Fibroblast of lung (primary cell): ENCODE measurements at regions not wholly inside any gene's neighbourhood (a gene's known extent, or its start where the extent isn't known, plus 50 kb on each side); places are given as distances from the start of the nearest gene placed in this dataset.
A peak's percentile ranks its signal among the peaks of the same experiment; 100 is the strongest.

Experiments
- DNase-seq, 2 donors: peaks; one replicate each; pipeline versions ENCODE4 v3.0.0 to v3.0.0-alpha.2; 2010; ENCODE audit warnings: low read depth in 2 of 2
- H2AFZ ChIP-seq: 2 replicates; pipeline ENCODE4 v1.5.1; 2012; ENCODE audit warnings: low read length, control low read depth, inconsistent platforms
- H3K27ac ChIP-seq: 2 replicates; pipeline ENCODE4 v1.5.1; 2011; ENCODE audit warnings: low read length, control low read depth; ENCODE audit not compliant: insufficient read depth
- H3K27me3 ChIP-seq: 2 replicates; pipeline ENCODE4 v1.5.1; 2011; ENCODE audit warnings: mild to moderate bottlenecking, low read length; ENCODE audit not compliant: control insufficient read depth, insufficient read depth
- H3K36me3 ChIP-seq: 2 replicates; pipeline ENCODE4 v1.5.1; 2011; ENCODE audit warnings: low read length; ENCODE audit not compliant: control insufficient read depth, insufficient read depth
- H3K4me1 ChIP-seq: 2 replicates; pipeline ENCODE4 v1.5.1; 2011; ENCODE audit warnings: low read length; ENCODE audit not compliant: control insufficient read depth, insufficient read depth; ENCODE audit errors: extremely low read depth
- H3K4me2 ChIP-seq: 2 replicates; pipeline ENCODE4 v1.5.1; 2011; ENCODE audit warnings: low read length, control low read depth; ENCODE audit not compliant: insufficient read depth; ENCODE audit errors: extremely low read depth
- H3K4me3 ChIP-seq, 4 experiments: fragments of 200-600 bp in 1 of 4; sonication (generic) in 1 of 4; replicated peaks in 1 of 4; 2 replicates each; pipeline ENCODE4 v1.5.1; 2011 to 2016; ENCODE audit warnings: low read length in 4 of 4, low read depth in 3 of 4, mild to moderate bottlenecking in 3 of 4, control low read depth in 2 of 4, inconsistent platforms in 1 of 4, mixed read lengths in 1 of 4; ENCODE audit not compliant: insufficient read depth in 1 of 4; ENCODE audit errors: control extremely low read depth in 1 of 4
- H3K79me2 ChIP-seq: 2 replicates; pipeline ENCODE4 v1.5.1; 2012; ENCODE audit warnings: mild to moderate bottlenecking, low read length, inconsistent platforms; ENCODE audit not compliant: control insufficient read depth, insufficient read depth
- H3K9ac ChIP-seq: 2 replicates; pipeline ENCODE4 v1.5.1; 2011; ENCODE audit warnings: mild to moderate bottlenecking, low read length, control low read depth; ENCODE audit not compliant: insufficient read depth
- H3K9me3 ChIP-seq: 2 replicates; pipeline ENCODE4 v1.5.1; 2012; ENCODE audit warnings: low read depth, low read length; ENCODE audit not compliant: control insufficient read depth, insufficient read depth
- H4K20me1 ChIP-seq: 2 replicates; pipeline ENCODE4 v1.5.1; 2011; ENCODE audit warnings: low read length; ENCODE audit not compliant: control insufficient read depth, insufficient read depth; ENCODE audit errors: extremely low read depth
- EZH2 ChIP-seq: IDR thresholded peaks from 2 replicates; pipeline ENCODE4 v1.5.1; 2012; ENCODE audit warnings: low read length, control low read depth, mild to moderate bottlenecking; ENCODE audit errors: missing control alignments
- TF ChIP-seq, protein P1 (sequence below), 2 donors: IDR thresholded peaks in 1 of 2; conservative IDR thresholded peaks in 1 of 2; 1 replicate in 1 of 2; 2 replicates in 1 of 2; pipeline ENCODE4 v1.5.1; 2011 to 2012; ENCODE audit warnings: low read length in 2 of 2, control low read depth in 1 of 2, inconsistent platforms in 1 of 2, low read depth in 1 of 2, mild to moderate bottlenecking in 1 of 2

DNA sequence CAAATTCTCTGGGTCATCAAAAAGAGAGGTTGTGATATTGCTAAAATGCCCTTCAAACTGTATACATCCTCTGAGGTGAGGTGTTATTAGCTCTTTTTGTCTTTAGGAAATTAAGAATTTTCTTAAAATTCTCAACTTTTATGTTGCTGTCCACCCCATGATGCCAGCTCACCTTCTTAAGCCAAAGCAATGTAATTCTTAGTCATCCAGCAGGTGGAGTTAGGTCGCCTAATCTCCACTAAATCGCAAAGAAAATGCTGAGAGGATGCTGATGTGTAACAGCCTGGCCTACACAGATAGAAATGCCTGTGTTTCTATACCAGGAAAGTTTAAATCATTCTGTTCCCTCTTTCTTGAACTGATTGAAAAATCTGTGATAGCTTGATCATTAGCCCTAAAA is 770.2 kb upstream of the ALCAM start:
- TF ChIP-seq EZH2, result no peak
- TF ChIP-seq, protein P1, sequence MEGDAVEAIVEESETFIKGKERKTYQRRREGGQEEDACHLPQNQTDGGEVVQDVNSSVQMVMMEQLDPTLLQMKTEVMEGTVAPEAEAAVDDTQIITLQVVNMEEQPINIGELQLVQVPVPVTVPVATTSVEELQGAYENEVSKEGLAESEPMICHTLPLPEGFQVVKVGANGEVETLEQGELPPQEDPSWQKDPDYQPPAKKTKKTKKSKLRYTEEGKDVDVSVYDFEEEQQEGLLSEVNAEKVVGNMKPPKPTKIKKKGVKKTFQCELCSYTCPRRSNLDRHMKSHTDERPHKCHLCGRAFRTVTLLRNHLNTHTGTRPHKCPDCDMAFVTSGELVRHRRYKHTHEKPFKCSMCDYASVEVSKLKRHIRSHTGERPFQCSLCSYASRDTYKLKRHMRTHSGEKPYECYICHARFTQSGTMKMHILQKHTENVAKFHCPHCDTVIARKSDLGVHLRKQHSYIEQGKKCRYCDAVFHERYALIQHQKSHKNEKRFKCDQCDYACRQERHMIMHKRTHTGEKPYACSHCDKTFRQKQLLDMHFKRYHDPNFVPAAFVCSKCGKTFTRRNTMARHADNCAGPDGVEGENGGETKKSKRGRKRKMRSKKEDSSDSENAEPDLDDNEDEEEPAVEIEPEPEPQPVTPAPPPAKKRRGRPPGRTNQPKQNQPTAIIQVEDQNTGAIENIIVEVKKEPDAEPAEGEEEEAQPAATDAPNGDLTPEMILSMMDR (conservative IDR thresholded peaks at IDR 0.05 in 1 of 2, IDR thresholded peaks at IDR 0.05 in 1 of 2; ENCODE audit: low read depth in 1 of 2, low read length in 2 of 2), result peak; percentile 48 to 55

DNA sequence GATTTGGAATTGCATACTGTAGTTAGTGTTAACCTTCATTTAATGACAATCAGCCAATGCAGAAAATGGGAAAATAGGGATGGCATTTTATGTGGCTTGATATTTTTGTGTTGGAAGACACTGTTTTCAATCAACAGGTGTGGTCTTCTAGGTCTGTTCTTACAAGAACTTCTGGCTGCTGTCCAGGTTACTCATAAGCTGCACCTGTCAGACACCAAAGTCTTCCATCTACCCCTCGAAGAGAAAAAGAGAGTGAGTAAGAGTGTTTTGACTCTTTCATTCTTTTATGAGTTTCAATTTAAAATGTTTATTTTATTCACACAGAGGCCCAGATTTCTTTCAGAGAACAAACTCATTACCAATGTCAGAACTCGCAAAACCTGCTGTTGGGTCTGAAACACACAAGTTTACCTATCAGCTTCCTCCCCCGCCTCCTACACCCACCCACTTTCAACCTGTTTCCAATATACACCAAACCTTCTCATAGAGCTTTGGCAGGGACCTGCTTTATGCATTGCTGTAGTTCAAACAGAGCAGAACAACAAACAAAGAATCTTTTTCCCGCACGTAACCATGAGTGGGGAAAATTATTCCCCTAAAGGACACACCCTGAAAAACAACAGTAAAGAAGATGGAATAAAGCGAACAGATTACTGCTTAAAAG is 767.7 kb upstream of the ALCAM start:
- no peaks in the 10 kb centered on the region for H3K27me3 ChIP-seq
- no peak overlapping the region for H3K4me3 ChIP-seq
- TF ChIP-seq EZH2, result no peak
- TF ChIP-seq, protein P1 (conservative IDR thresholded peaks at IDR 0.05 in 1 of 2, IDR thresholded peaks at IDR 0.05 in 1 of 2; ENCODE audit: low read depth in 1 of 2, low read length in 2 of 2), result no peak
- H3K4me1 ChIP-seq, result no peaks in the 10 kb centered on the region
- DNase-seq, result no peak
- H3K4me2 ChIP-seq, result no peak overlapping the region
- H2AFZ ChIP-seq, result no peak overlapping the region
- H3K9ac ChIP-seq, result no peak overlapping the region
- H4K20me1 ChIP-seq, result no peaks in the 10 kb centered on the region
- H3K36me3 ChIP-seq, result no peaks in the 10 kb centered on the region
- no peak overlapping the region for H3K27ac ChIP-seq
- H3K79me2 ChIP-seq, result no peaks in the 10 kb centered on the region
- no peaks in the 10 kb centered on the region for H3K9me3 ChIP-seq

More for the DNA sequence above, 770.2 kb upstream of the ALCAM start:
- peak; percentile 61 to 68 for DNase-seq
- H3K27me3 ChIP-seq, result no peaks in the 10 kb centered on the region
- H4K20me1 ChIP-seq, result no peaks in the 10 kb centered on the region
- H3K4me1 ChIP-seq, result no peaks in the 10 kb centered on the region
- H3K27ac ChIP-seq, result no peak overlapping the region
- H3K9ac ChIP-seq, result no peak overlapping the region
- no peak overlapping the region for H3K4me2 ChIP-seq
- no peak overlapping the region for H2AFZ ChIP-seq
- H3K9me3 ChIP-seq, result no peaks in the 10 kb centered on the region
- H3K4me3 ChIP-seq, result no peak overlapping the region
- H3K36me3 ChIP-seq, result no peaks in the 10 kb centered on the region
- H3K79me2 ChIP-seq, result no peaks in the 10 kb centered on the region

DNA sequence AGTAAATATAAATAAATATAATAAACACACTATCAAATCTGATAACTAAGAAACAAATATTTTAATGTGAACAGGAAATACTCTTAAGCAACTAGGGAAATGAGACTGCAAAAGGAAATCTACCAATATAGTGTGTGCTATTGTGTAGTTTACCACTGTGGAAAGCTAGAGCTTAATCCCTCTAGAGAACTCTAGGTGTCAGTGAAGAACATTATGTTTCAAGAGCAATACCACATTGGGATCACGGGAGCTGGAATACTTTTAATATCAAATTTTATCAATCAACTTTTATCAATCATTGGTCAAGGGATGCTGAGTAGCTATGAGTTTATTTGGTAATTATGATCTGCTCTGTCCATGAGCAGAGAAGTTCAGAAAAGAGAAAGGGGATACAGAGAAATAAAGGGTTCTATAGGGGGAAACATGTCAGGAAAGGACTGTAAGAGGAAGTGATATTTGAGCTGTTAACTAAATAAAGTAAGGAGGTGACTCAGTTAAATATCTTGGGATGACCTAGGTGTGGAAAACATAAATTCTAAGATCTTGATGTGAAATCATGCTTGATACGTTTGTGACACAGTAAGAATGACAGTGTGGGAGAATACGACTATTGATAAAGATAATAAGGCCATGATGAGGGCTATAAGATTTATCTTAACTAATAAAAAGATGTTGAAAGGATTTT is 762.2 kb upstream of the ALCAM start:
- Histone ChIP-seq H3K4me2 (no peak overlapping the region), H3K9me3 (no peaks in the 10 kb centered on the region), H4K20me1 (no peaks in the 10 kb centered on the region), H3K36me3 (no peaks in the 10 kb centered on the region), H3K9ac (no peak overlapping the region), H3K4me1 (no peaks in the 10 kb centered on the region), H3K27me3 (no peaks in the 10 kb centered on the region), H3K4me3 (no peak overlapping the region), H3K27ac (no peak overlapping the region), H2AFZ (no peak overlapping the region), H3K79me2 (no peaks in the 10 kb centered on the region)
- peak; percentile 16 to 59 for DNase-seq
- no peak for TF ChIP-seq EZH2
- TF ChIP-seq, protein P1 (conservative IDR thresholded peaks at IDR 0.05 in 1 of 2, IDR thresholded peaks at IDR 0.05 in 1 of 2; ENCODE audit: low read depth in 1 of 2, low read length in 2 of 2), result peak; percentile 43 to 54
